Hepatocyte (in vitro differentiated cells): ENCODE measurements at regions not wholly inside any gene's neighbourhood (a gene's known extent, or its start where the extent isn't known, plus 50 kb on each side); places are given as distances from the start of the nearest gene placed in this dataset.

Experiments
- DNase-seq: peaks from one replicate; pipeline ENCODE4 v3.0.0-alpha.2; 2016; ENCODE audit warnings: low spot score
- H2AFZ ChIP-seq: fragments of 200-600 bp; sonication (generic); 2 replicates; pipeline ENCODE4 v1.6.0; 2016; ENCODE audit warnings: antibody characterized with exemption, mild to moderate bottlenecking
- H3K27ac ChIP-seq: fragments of 200-600 bp; sonication (generic); 2 replicates; pipeline ENCODE4 v1.5.1; 2016; ENCODE audit warnings: mild to moderate bottlenecking
- H3K27me3 ChIP-seq: fragments of 200-600 bp; sonication (generic); 2 replicates; pipeline ENCODE4 v1.6.1; 2016
- H3K36me3 ChIP-seq: fragments of 200-600 bp; sonication (generic); replicated peaks from 2 replicates; pipeline ENCODE4 v1.5.1; 2016; ENCODE audit warnings: low read depth; ENCODE audit not compliant: insufficient read depth
- H3K4me1 ChIP-seq: fragments of 200-600 bp; sonication (generic); 2 replicates; pipeline ENCODE4 v1.5.1; 2016; ENCODE audit warnings: mild to moderate bottlenecking, moderate library complexity; ENCODE audit not compliant: insufficient read depth
- H3K4me2 ChIP-seq: fragments of 200-600 bp; sonication (generic); 2 replicates; pipeline ENCODE4 v1.6.0; 2016
- H3K4me3 ChIP-seq: fragments of 200-600 bp; sonication (generic); 2 replicates; pipeline ENCODE4 v1.5.1; 2016; ENCODE audit warnings: mild to moderate bottlenecking
- H3K79me2 ChIP-seq: fragments of 200-600 bp; sonication (generic); 2 replicates; pipeline ENCODE4 v1.6.0; 2017; ENCODE audit warnings: mild to moderate bottlenecking
- H3K9me2 ChIP-seq: fragments of 200-600 bp; sonication (generic); replicated peaks from 2 replicates; pipeline ENCODE4 v1.6.0; 2017; ENCODE audit warnings: mild to moderate bottlenecking; ENCODE audit not compliant: insufficient read depth
- H3K9me3 ChIP-seq: fragments of 200-600 bp; sonication (generic); 2 replicates; pipeline ENCODE4 v1.5.1; 2016; ENCODE audit warnings: low read depth, mild to moderate bottlenecking
- H4K20me1 ChIP-seq: fragments of 200-600 bp; sonication (generic); 2 replicates; pipeline ENCODE4 v1.6.0; 2016; ENCODE audit warnings: mild to moderate bottlenecking; ENCODE audit not compliant: insufficient read depth, poor library complexity, severe bottlenecking
- EZH2 ChIP-seq: fragments of 200-600 bp; sonication (generic); IDR thresholded peaks from 2 replicates; pipeline ENCODE4 v1.6.1; 2016; ENCODE audit warnings: antibody characterized with exemption, mild to moderate bottlenecking, borderline replicate concordance
- EZH2phosphoT487 ChIP-seq: fragments of 200-600 bp; sonication (generic); IDR thresholded peaks from one replicate; pipeline ENCODE4 v1.6.1; 2018; ENCODE audit warnings: antibody characterized with exemption, mild to moderate bottlenecking, low read depth, moderate library complexity; ENCODE audit not compliant: unreplicated experiment, severe bottlenecking
- WGBS: methylation state at CpG from one replicate; pipeline ENCODE4 v1.1.6; 2016; ENCODE audit warnings: low lambda C conversion rate; ENCODE audit errors: missing lambda C conversion rate; 5-methylcytosine and 5-hydroxymethylcytosine counted together
- TF ChIP-seq, protein P1 (sequence below): fragments of 200-600 bp; sonication (generic); IDR thresholded peaks from 2 replicates; pipeline ENCODE4 v1.5.1; 2016; ENCODE audit warnings: antibody characterized with exemption, mild to moderate bottlenecking; ENCODE audit not compliant: poor library complexity

DNA sequence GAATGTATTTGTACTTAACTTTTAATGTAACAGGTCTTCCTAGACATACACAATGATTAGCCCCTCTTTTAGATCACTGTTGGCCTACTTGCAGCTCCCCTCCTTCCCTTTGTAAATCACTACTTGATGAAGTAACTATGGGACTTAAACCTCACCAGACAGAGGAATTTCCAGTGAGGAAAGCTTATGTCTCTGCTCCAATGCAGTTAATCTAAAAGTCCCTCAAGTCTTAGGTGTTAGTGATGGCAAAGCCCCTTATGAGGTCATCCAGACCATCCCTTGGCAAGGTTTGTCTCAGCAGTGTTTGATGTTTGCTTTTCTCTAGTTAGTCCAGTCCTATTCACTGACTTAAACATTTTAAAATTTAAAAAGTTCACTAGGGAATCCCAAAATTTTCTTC is 877.3 kb upstream of the INTU start:
- no peak overlapping the region for H3K4me3 ChIP-seq

DNA sequence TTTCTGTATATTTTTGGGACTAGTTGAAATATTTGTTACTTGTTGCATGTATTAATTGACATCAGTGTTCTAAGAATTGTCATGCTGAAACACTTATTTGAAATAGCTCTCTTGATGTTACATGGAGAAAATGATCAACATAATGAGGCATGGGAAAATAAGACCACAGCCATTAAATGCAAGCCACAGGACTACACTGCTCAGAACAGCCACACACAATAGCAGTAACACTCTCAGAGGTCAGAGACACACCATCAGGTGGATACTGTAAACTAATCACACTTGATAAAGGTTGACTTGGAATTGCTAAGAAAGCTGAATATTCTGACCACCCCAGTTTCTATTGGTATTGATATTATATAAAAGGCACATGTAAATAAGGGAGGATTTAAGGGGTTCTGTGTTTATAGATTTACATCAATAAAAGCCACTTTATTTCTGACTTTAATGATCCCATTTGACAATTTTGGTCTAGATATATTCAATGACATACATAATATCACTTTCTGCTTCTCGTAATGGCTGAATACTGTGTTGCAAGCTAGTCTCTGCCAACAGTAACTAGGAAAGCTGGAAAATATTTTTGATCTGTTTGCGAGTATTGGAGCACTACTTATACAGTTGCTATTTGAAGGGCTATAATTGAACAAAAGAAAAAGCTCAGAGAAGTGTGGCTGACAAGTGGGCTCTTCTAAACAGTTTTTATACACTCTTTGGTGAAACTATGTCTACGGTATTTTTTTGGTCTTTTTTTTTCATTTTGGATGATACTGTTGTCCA is 876.5 kb upstream of the INTU start:
- WGBS = 61% methylated on average over 3 of the region's 3 CpGs
- H3K27me3 ChIP-seq = no peaks in the 10 kb centered on the region
- H3K4me2 ChIP-seq = no peak overlapping the region

More for the DNA sequence above, 877.3 kb upstream of the INTU start:
- H4K20me1 ChIP-seq = no peaks in the 10 kb centered on the region
- H3K27ac ChIP-seq = no peak overlapping the region
- H2AFZ ChIP-seq = no peak overlapping the region
- no peaks in the 10 kb centered on the region for H3K79me2 ChIP-seq
- H3K4me1 ChIP-seq = no peaks in the 10 kb centered on the region
- no peaks in the 10 kb centered on the region for H3K9me3 ChIP-seq
- no peak overlapping the region for H3K4me2 ChIP-seq
- no peaks in the 10 kb centered on the region for H3K9me2 ChIP-seq
- H3K36me3 ChIP-seq = no peaks in the 10 kb centered on the region
- no peak for DNase-seq
- TF ChIP-seq EZH2phosphoT487 = no peak
- no peak for TF ChIP-seq EZH2
- no peaks in the 10 kb centered on the region for H3K27me3 ChIP-seq

DNA sequence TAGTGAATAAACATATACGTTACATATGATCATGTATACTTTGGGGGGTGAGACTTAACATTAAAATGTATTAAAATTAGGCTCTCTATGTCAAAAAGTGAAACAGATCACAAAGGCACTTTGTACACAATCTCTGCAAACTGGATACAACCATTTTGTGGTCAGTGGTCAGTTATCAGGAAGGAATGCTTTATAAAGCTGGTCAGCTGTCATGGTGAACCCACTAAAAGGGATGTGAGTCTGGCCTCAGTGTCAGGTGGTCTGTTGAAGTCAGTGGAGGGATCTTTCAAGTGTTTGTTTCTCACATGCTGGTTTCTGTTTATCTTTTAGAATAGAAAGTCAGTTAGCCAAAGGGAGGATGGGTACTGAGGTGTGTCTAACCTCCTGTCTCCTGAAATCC is 875.5 kb upstream of the INTU start:
- H3K27ac ChIP-seq = no peak overlapping the region
- no peaks in the 10 kb centered on the region for H3K79me2 ChIP-seq
- H3K4me1 ChIP-seq = no peaks in the 10 kb centered on the region
- no peaks in the 10 kb centered on the region for H3K27me3 ChIP-seq
- no peak for TF ChIP-seq EZH2phosphoT487
- TF ChIP-seq, protein P1, sequence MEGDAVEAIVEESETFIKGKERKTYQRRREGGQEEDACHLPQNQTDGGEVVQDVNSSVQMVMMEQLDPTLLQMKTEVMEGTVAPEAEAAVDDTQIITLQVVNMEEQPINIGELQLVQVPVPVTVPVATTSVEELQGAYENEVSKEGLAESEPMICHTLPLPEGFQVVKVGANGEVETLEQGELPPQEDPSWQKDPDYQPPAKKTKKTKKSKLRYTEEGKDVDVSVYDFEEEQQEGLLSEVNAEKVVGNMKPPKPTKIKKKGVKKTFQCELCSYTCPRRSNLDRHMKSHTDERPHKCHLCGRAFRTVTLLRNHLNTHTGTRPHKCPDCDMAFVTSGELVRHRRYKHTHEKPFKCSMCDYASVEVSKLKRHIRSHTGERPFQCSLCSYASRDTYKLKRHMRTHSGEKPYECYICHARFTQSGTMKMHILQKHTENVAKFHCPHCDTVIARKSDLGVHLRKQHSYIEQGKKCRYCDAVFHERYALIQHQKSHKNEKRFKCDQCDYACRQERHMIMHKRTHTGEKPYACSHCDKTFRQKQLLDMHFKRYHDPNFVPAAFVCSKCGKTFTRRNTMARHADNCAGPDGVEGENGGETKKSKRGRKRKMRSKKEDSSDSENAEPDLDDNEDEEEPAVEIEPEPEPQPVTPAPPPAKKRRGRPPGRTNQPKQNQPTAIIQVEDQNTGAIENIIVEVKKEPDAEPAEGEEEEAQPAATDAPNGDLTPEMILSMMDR = no peak
- TF ChIP-seq EZH2 = no peak
- no peak overlapping the region for H2AFZ ChIP-seq
- no peak for DNase-seq
- no peak overlapping the region for H3K4me3 ChIP-seq
- no peaks in the 10 kb centered on the region for H3K9me2 ChIP-seq
- 94% methylated on average over 1 of the region's 1 CpG for WGBS
- no peaks in the 10 kb centered on the region for H4K20me1 ChIP-seq
- H3K36me3 ChIP-seq = no peaks in the 10 kb centered on the region
- H3K4me2 ChIP-seq = no peak overlapping the region
- no peaks in the 10 kb centered on the region for H3K9me3 ChIP-seq

More for the DNA sequence above, 876.5 kb upstream of the INTU start:
- no peaks in the 10 kb centered on the region for H3K9me2 ChIP-seq
- DNase-seq = no peak
- H3K27ac ChIP-seq = no peak overlapping the region
- no peaks in the 10 kb centered on the region for H4K20me1 ChIP-seq
- TF ChIP-seq, protein P1 = no peak
- TF ChIP-seq EZH2 (no peak), EZH2phosphoT487 (no peak)
- no peaks in the 10 kb centered on the region for H3K9me3 ChIP-seq
- H3K36me3 ChIP-seq = no peaks in the 10 kb centered on the region
- no peaks in the 10 kb centered on the region for H3K4me1 ChIP-seq
- H3K4me3 ChIP-seq = no peak overlapping the region
- H2AFZ ChIP-seq = no peak overlapping the region
- no peaks in the 10 kb centered on the region for H3K79me2 ChIP-seq

DNA sequence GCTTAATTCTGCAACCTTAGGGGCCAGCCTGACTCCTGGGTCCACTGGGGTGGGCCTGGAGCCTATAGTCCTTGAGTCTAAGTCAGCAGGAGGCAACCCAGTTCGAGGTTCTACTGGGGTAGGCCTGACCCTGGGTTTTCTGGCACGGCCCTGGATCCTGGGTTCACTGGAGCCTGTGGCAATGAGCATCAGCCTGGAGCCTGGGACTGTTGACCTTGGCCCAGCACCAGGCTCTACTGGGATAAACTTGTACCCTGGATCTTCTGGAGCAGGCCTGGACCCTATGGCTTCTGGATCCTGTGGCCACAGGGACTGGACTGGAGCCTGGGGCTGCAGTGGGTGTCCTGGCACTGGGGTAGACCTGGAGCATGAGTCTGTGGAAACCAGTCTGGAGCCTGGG is 874.3 kb upstream of the INTU start:
- Histone ChIP-seq H3K36me3 (no peaks in the 10 kb centered on the region), H4K20me1 (no peaks in the 10 kb centered on the region)
- WGBS = 53% methylated on average over 2 of the region's 2 CpGs

More for the DNA sequence above, 874.3 kb upstream of the INTU start:
- H3K9me2 ChIP-seq = no peaks in the 10 kb centered on the region
- no peak overlapping the region for H3K27ac ChIP-seq
- no peak for DNase-seq
- H3K4me3 ChIP-seq = no peak overlapping the region
- no peaks in the 10 kb centered on the region for H3K79me2 ChIP-seq
- H3K9me3 ChIP-seq = no peaks in the 10 kb centered on the region
- H3K4me1 ChIP-seq = no peaks in the 10 kb centered on the region
- H2AFZ ChIP-seq = no peak overlapping the region
- no peak for TF ChIP-seq EZH2phosphoT487
- TF ChIP-seq, protein P1 = no peak
- no peak for TF ChIP-seq EZH2
- H3K27me3 ChIP-seq = no peaks in the 10 kb centered on the region
- H3K4me2 ChIP-seq = no peak overlapping the region
